SH-SY5Y (cell line): ENCODE measurements at regions not wholly inside any gene's neighbourhood (a gene's known extent, or its start where the extent isn't known, plus 50 kb on each side); places are given as distances from the start of the nearest gene placed in this dataset.

Source experiments
- GATA2 ChIP-seq: IDR thresholded peaks from 2 replicates; pipeline ENCODE4 v1.6.1; 2011; ENCODE audit warnings: mild to moderate bottlenecking, low read depth, low read length
- GATA3 ChIP-seq: IDR thresholded peaks from 2 replicates; pipeline ENCODE4 v1.6.1; 2011; ENCODE audit warnings: low read depth, mild to moderate bottlenecking, low read length, moderate library complexity

- TF ChIP-seq GATA2 (no peak), GATA3 (no peak)
Measured at GRCh38 chr2:199594443-199594842, 136.7 kb upstream of the SATB2 start.
